GM12878 (cell line): ENCODE measurements at regions not wholly inside any gene's neighbourhood (a gene's known extent, or its start where the extent isn't known, plus 50 kb on each side); places are given as distances from the start of the nearest gene placed in this dataset.

ENCODE experiments used
- ATAC-seq: fragments of 200-7000 bp; cut with Tn5 transposase; 3 replicates; pipeline ENCODE4 v1.9.1; 2020; ENCODE audit warnings: mild to moderate bottlenecking, moderate library complexity
- BruUV-seq: library from RNA; stranded (reverse); fragments of 400-500 nt; replicated peaks from 2 replicates; lab custom pipeline; 2021; lab: Mats Ljungman, UMichigan
- CTCF ChIA-PET: fragments of 300-600 bp; sonication (Branson Sonifier 250); formaldehyde crosslinking; extraction: SDS; loops from one replicate; lab custom pipeline; 2021; ENCODE audit warnings: inconsistent platforms; lab: Yijun Ruan, JAX
- POLR2A ChIA-PET: fragments of 350-600 bp; formaldehyde crosslinking; extraction: SDS; loops from one replicate; lab custom pipeline; 2021; ENCODE audit warnings: inconsistent platforms; lab: Charles Lee
- RAD21 ChIA-PET: fragments of 300-600 bp; sonication (Branson Sonifier 250); formaldehyde crosslinking; loops from one replicate; lab custom pipeline; 2023; ENCODE audit warnings: antibody characterized with exemption; ENCODE audit not compliant: unreplicated experiment; lab: Charles Lee
- SMC1A ChIA-PET: fragments of 300-600 bp; sonication (Branson Sonifier 250); formaldehyde crosslinking; loops from one replicate; lab custom pipeline; 2023; ENCODE audit not compliant: unreplicated experiment, uncharacterized antibody; lab: Charles Lee
- DNase-seq: peaks from one replicate; pipeline ENCODE4 v3.0.0-alpha.2; 2011; ENCODE audit warnings: low read depth, low spot score
- FAIRE-seq: peaks from 3 replicates; lab custom pipeline; 2011; peaks lifted over from hg19 to GRCh38; lab: Jason Lieb, UNC
- H2AFZ ChIP-seq: 2 replicates; pipeline ENCODE4 v1.6.0; 2011; ENCODE audit warnings: low read depth, low read length, control low read depth; ENCODE audit not compliant: control insufficient read depth
- H3K27ac ChIP-seq: 2 replicates; pipeline ENCODE4 v1.5.1; 2011; ENCODE audit warnings: control low read depth; ENCODE audit not compliant: control insufficient read depth, insufficient read depth
- H3K27me3 ChIP-seq, 2 experiments: replicated peaks in 1 of 2; 2 replicates each; pipeline versions ENCODE4 v1.6.0 to v1.6.1; 2011; ENCODE audit warnings: low read length in 1 of 2; ENCODE audit not compliant: control insufficient read depth in 2 of 2, insufficient read depth in 2 of 2
- H3K36me3 ChIP-seq, 2 experiments: 2 replicates each; pipeline ENCODE4 v1.5.1; 2011; ENCODE audit warnings: low read length in 1 of 2; ENCODE audit not compliant: control insufficient read depth in 2 of 2, insufficient read depth in 2 of 2
- H3K4me1 ChIP-seq: 2 replicates; pipeline ENCODE4 v1.6.1; 2011; ENCODE audit warnings: mild to moderate bottlenecking, low read length, moderate library complexity, mixed read lengths; ENCODE audit not compliant: control insufficient read depth, insufficient read depth
- H3K4me2 ChIP-seq: 2 replicates; pipeline ENCODE4 v1.6.0; 2011; ENCODE audit warnings: control low read depth; ENCODE audit not compliant: control insufficient read depth, insufficient read depth
- H3K4me3 ChIP-seq: fragments of 200-600 bp; sonication (generic); 2 replicates; pipeline ENCODE4 v1.5.1; 2016
- H3K79me2 ChIP-seq: 2 replicates; pipeline ENCODE4 v1.6.0; 2011; ENCODE audit warnings: low read length; ENCODE audit not compliant: control insufficient read depth, insufficient read depth
- H3K9ac ChIP-seq: 2 replicates; pipeline ENCODE4 v1.8.0; 2011; ENCODE audit warnings: low read length, control low read depth, mixed read lengths; ENCODE audit not compliant: control insufficient read depth, insufficient read depth
- H3K9me3 ChIP-seq: replicated peaks from 3 replicates; pipeline ENCODE4 v1.5.1; 2011; ENCODE audit warnings: mild to moderate bottlenecking, low read length; ENCODE audit not compliant: control insufficient read depth, insufficient read depth
- H4K20me1 ChIP-seq: 2 replicates; pipeline ENCODE4 v1.6.0; 2011; ENCODE audit not compliant: control insufficient read depth, insufficient read depth
- ATF7 ChIP-seq: fragments of 450-650 bp; IDR thresholded peaks from 2 replicates; pipeline ENCODE4 v1.6.1; 2016; ENCODE audit warnings: low read depth, mild to moderate bottlenecking
- CBX3 ChIP-seq: fragments of 200-600 bp; sonication (generic); IDR thresholded peaks from 2 replicates; pipeline ENCODE4 v1.6.1; 2016; ENCODE audit warnings: low read depth, borderline replicate concordance
- CEBPB ChIP-seq, 2 experiments: fragments of 150-350 bp in 1 of 2; IDR thresholded peaks; 2 replicates each; pipeline ENCODE4 v1.6.1; 2012 to 2014; ENCODE audit warnings: low read depth in 2 of 2, low read length in 2 of 2, borderline replicate concordance in 1 of 2, inconsistent platforms in 1 of 2
- CHD2 ChIP-seq: IDR thresholded peaks from 2 replicates; pipeline ENCODE4 v1.6.1; 2011; ENCODE audit warnings: low read depth, low read length, improper control_type of control experiment, borderline replicate concordance
- EGR1 ChIP-seq, 2 experiments: IDR thresholded peaks; 1 replicate in 1 of 2; 2 replicates in 1 of 2; pipeline ENCODE4 v1.6.1; 2011 to 2012; ENCODE audit warnings: low read depth in 2 of 2, low read length in 2 of 2, borderline replicate concordance in 1 of 2, mild to moderate bottlenecking in 1 of 2, moderate library complexity in 1 of 2
- FOS ChIP-seq: IDR thresholded peaks from 3 replicates; pipeline ENCODE4 v1.6.1; 2011; ENCODE audit warnings: borderline replicate concordance; ENCODE audit not compliant: insufficient read length; ENCODE audit errors: extremely low read depth
- IRF4 ChIP-seq: IDR thresholded peaks from 2 replicates; pipeline ENCODE4 v1.6.1; 2011; ENCODE audit warnings: low read depth, low read length
- LARP7 ChIP-seq: fragments of 450-650 bp; IDR thresholded peaks from 2 replicates; pipeline ENCODE4 v1.6.1; 2017; ENCODE audit warnings: mild to moderate bottlenecking
- NFIC ChIP-seq: IDR thresholded peaks from 2 replicates; pipeline ENCODE4 v1.6.1; 2012; ENCODE audit warnings: low read depth, mild to moderate bottlenecking, inconsistent platforms, low read length, moderate library complexity
- NFYB ChIP-seq: IDR thresholded peaks from 2 replicates; pipeline ENCODE4 v1.6.1; 2011; ENCODE audit warnings: low read depth, mild to moderate bottlenecking, low read length, improper control_type of control experiment, moderate library complexity; ENCODE audit not compliant: insufficient read depth
- PML ChIP-seq: IDR thresholded peaks from 2 replicates; pipeline ENCODE4 v1.6.1; 2012; ENCODE audit warnings: low read length, inconsistent platforms
- RAD51 ChIP-seq: fragments of 450-650 bp; IDR thresholded peaks from 2 replicates; pipeline ENCODE4 v1.6.1; 2016; ENCODE audit warnings: moderate library complexity, mild to moderate bottlenecking, inconsistent platforms
- REST ChIP-seq: IDR thresholded peaks from 2 replicates; pipeline ENCODE4 v1.6.1; 2012; ENCODE audit warnings: mild to moderate bottlenecking, low read depth, low read length
- SMAD5 ChIP-seq: IDR thresholded peaks from 2 replicates; pipeline ENCODE4 v1.6.1; 2016; ENCODE audit warnings: antibody characterized with exemption, low read depth
- SMARCA5 ChIP-seq: fragments of 450-650 bp; IDR thresholded peaks from 2 replicates; pipeline ENCODE4 v1.6.1; 2017; ENCODE audit warnings: mild to moderate bottlenecking
- TBL1XR1 ChIP-seq: IDR thresholded peaks from 2 replicates; pipeline ENCODE4 v1.6.1; 2012; ENCODE audit warnings: low read depth, low read length, improper control_type of control experiment
- YBX1 ChIP-seq: fragments of 450-650 bp; IDR thresholded peaks from 2 replicates; pipeline ENCODE4 v1.6.1; 2016; ENCODE audit warnings: antibody characterized with exemption
- whole genome bisulfite sequencing: methylation state at CpG from one replicate; pipeline ENCODE4 v1.1.6; 2016; ENCODE audit warnings: low lambda C conversion rate; ENCODE audit not compliant: insufficient replicate concordance, insufficient coverage; ENCODE audit errors: missing lambda C conversion rate; 5-methylcytosine and 5-hydroxymethylcytosine counted together
- in situ Hi-C: fragments of 300-500 bp; cut with MboI; formaldehyde crosslinking; loops from 9 replicates; pipeline ENCODE4 v1.14.3; 2018; ENCODE audit warnings: mixed read lengths
- intact Hi-C: fragments of 100-400 bp; cut with micrococcal nuclease; formaldehyde crosslinking; loops from one replicate; pipeline ENCODE4 v1.14.2; 2022; ENCODE audit not compliant: unreplicated experiment
- TF ChIP-seq, protein P1 (sequence below): fragments of 450-650 bp; IDR thresholded peaks from 2 replicates; pipeline ENCODE4 v1.6.1; 2017; ENCODE audit warnings: mild to moderate bottlenecking, low read depth, inconsistent platforms; ENCODE audit not compliant: poor library complexity, severe bottlenecking

DNA sequence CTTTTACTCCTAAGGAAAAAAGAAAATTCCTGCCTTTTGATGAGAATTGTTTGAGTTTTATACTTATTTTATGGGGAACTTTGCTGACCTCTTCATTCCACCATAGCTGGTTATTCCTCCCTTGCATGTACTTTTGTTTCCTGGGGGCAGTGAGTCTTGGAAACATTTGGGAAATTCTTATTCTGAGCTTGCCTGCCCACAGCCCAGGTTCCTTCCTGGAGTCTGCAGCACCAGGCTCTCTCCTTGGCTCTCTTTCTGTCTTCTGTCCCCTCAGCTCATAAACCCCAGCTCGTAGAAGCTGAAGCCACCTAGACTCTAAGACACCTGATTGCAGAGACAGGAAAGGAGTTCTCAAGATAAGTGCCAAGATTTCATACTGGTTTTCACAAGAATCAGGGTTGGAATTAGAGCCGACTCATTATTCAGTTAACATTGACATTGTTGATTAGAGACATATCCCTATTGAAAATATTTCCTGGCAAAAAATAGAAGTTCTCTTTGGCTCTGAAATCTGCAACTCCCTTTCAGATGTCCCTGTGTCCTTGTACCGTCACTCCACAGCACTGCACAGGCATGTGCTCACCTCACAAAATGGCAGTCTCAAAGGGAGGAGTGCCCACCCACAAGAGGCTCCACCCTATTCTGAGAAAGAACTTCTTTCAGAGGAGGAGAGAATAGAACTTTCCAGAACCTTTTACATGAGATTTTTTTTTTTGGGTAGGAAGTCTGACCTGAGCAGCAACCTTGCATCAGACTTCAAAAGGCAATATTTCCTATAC, 67.8 kb upstream of the PRSS1 start:
- CTCF ChIA-PET: interaction anchor here (1.0 to 1.9 kb wide), 3 partner anchors 10 to 102 kb away, joined by 3 to 10 read pairs (median 6); no protein-coding TSS in a partner anchor
- H3K4me2 ChIP-seq: no peak overlapping the region
- no peaks in the 10 kb centered on the region for H3K36me3 ChIP-seq
- H3K9me3 ChIP-seq: no peaks in the 10 kb centered on the region; the same call in 2 of the 3 replicates
- intact Hi-C loops: no loop called here
- FAIRE-seq: no peak
- no peak overlapping the region for H3K9ac ChIP-seq
- H3K27me3 ChIP-seq: no peaks in the 10 kb centered on the region
- no peak overlapping the region for H2AFZ ChIP-seq
- in situ Hi-C loops: no loop called here
- BruUV-seq: no TSS peak
- no peak for DNase-seq
- TF ChIP-seq CBX3 (no peak), SMARCA5 (no peak), RAD51 (no peak), YBX1 (no peak), NFYB (no peak), TBL1XR1 (no peak), SMAD5 (no peak), CHD2 (no peak), REST (no peak), FOS (no peak), IRF4 (no peak), ATF7 (no peak), PML (no peak), EGR1 (IDR thresholded peaks at IDR 0.05; ENCODE audit: borderline replicate concordance in 1 of 2, low read depth in 2 of 2, low read length in 2 of 2) (no peak), LARP7 (no peak), NFIC (no peak), CEBPB (IDR thresholded peaks at IDR 0.05; ENCODE audit: borderline replicate concordance in 1 of 2, low read depth in 2 of 2, low read length in 2 of 2) (no peak)
- TF ChIP-seq, protein P1, sequence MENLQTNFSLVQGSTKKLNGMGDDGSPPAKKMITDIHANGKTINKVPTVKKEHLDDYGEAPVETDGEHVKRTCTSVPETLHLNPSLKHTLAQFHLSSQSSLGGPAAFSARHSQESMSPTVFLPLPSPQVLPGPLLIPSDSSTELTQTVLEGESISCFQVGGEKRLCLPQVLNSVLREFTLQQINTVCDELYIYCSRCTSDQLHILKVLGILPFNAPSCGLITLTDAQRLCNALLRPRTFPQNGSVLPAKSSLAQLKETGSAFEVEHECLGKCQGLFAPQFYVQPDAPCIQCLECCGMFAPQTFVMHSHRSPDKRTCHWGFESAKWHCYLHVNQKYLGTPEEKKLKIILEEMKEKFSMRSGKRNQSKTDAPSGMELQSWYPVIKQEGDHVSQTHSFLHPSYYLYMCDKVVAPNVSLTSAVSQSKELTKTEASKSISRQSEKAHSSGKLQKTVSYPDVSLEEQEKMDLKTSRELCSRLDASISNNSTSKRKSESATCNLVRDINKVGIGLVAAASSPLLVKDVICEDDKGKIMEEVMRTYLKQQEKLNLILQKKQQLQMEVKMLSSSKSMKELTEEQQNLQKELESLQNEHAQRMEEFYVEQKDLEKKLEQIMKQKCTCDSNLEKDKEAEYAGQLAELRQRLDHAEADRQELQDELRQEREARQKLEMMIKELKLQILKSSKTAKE: no peak
- H3K4me1 ChIP-seq: no peaks in the 10 kb centered on the region
- no peak overlapping the region for H3K4me3 ChIP-seq
- H3K79me2 ChIP-seq: no peaks in the 10 kb centered on the region
- 47% methylated on average over 3 of the region's 3 CpGs for WGBS
- RAD21 ChIA-PET: interaction anchor here (1.2 kb wide), 1 partner anchor 102 kb away, joined by 3 read pairs; no protein-coding TSS in a partner anchor
- no peak for ATAC-seq
- no peaks in the 10 kb centered on the region for H4K20me1 ChIP-seq
- POLR2A ChIA-PET: no interaction called here
- H3K27ac ChIP-seq: no peak overlapping the region
- SMC1A ChIA-PET: interaction anchor here (0.5 to 1.2 kb wide), 5 partner anchors 25 to 491 kb away, joined by 3 to 6 read pairs (median 3); no protein-coding TSS in a partner anchor
